H1 (cell line): ENCODE measurements at regions not wholly inside any gene's neighbourhood (a gene's known extent, or its start where the extent isn't known, plus 50 kb on each side); places are given as distances from the start of the nearest gene placed in this dataset.
"Not testable (repeated sequence)": the region's sequence is repeated elsewhere in the genome, so short reads cannot be mapped to it uniquely, and the experiment has no call there.

Experiments used
- CTCF ChIA-PET: fragments of 300-600 bp; sonication (Branson Sonifier 250); formaldehyde crosslinking; loops from one replicate; lab custom pipeline; 2021; ENCODE audit not compliant: partially characterized antibody; lab: Charles Lee
- POLR2A ChIA-PET: fragments of 300-600 bp; sonication (Branson Sonifier 250); formaldehyde crosslinking; loops from one replicate; lab custom pipeline; 2021; ENCODE audit warnings: inconsistent platforms; ENCODE audit not compliant: partially characterized antibody; lab: Charles Lee
- DNase-seq, 2 experiments: peaks; one replicate each; pipeline versions ENCODE4 v3.0.0 to v3.0.0-alpha.2; 2010 to 2022; ENCODE audit warnings: low spot score in 2 of 2, low read depth in 1 of 2, mixed read lengths in 1 of 2
- FAIRE-seq: peaks from 2 replicates; lab custom pipeline; 2011; peaks lifted over from hg19 to GRCh38; lab: Jason Lieb, UNC
- H2AFZ ChIP-seq: 2 replicates; pipeline ENCODE4 v1.8.1; 2012; ENCODE audit warnings: low read length, inconsistent platforms
- H2AK5ac ChIP-seq: 2 replicates; pipeline ENCODE4 v1.6.1; 2013; ENCODE audit warnings: low read depth, low read length
- H2BK120ac ChIP-seq: replicated peaks from 2 replicates; pipeline ENCODE3; 2013; ENCODE audit warnings: low read depth, low read length, inconsistent platforms
- H2BK12ac ChIP-seq: 2 replicates; pipeline ENCODE4 v1.6.1; 2013; ENCODE audit warnings: low read depth, low read length
- H2BK15ac ChIP-seq: 2 replicates; pipeline ENCODE4 v1.6.1; 2013; ENCODE audit warnings: low read length
- H2BK20ac ChIP-seq: 2 replicates; pipeline ENCODE4 v1.6.1; 2013; ENCODE audit warnings: low read length
- H2BK5ac ChIP-seq: 2 replicates; pipeline ENCODE4 v1.6.1; 2013; ENCODE audit warnings: low read depth, low read length
- H3K14ac ChIP-seq: 2 replicates; pipeline ENCODE4 v1.6.1; 2013; ENCODE audit warnings: inconsistent platforms; ENCODE audit not compliant: insufficient read length
- H3K18ac ChIP-seq: 2 replicates; pipeline ENCODE4 v1.6.1; 2013; ENCODE audit warnings: low read length; ENCODE audit errors: extremely low read depth
- H3K23ac ChIP-seq: 2 replicates; pipeline ENCODE4 v1.6.1; 2013; ENCODE audit warnings: inconsistent platforms; ENCODE audit not compliant: insufficient read length
- H3K23me2 ChIP-seq: 2 replicates; pipeline ENCODE4 v1.6.1; 2013; ENCODE audit warnings: low read depth, low read length
- H3K27ac ChIP-seq: 2 replicates; pipeline ENCODE4 v1.6.1; 2011; ENCODE audit warnings: low read depth, low read length, inconsistent platforms
- H3K27me3 ChIP-seq, 4 experiments: replicated peaks in 1 of 4; 1 replicate in 1 of 4; 2 replicates in 3 of 4; pipeline versions ENCODE4 v1.6.1 to v1.8.1; 2011 to 2013; ENCODE audit warnings: low read length in 3 of 4, mild to moderate bottlenecking in 3 of 4, inconsistent platforms in 2 of 4, mixed read lengths in 2 of 4, moderate library complexity in 1 of 4; ENCODE audit not compliant: control insufficient read depth in 3 of 4, insufficient read depth in 3 of 4; ENCODE audit errors: extremely low read depth in 1 of 4
- H3K36me3 ChIP-seq, 4 experiments: 2 replicates each; pipeline versions ENCODE4 v1.6.1 to v1.8.1; 2011 to 2013; ENCODE audit warnings: mild to moderate bottlenecking in 4 of 4, low read length in 3 of 4, moderate library complexity in 2 of 4, control low read depth in 1 of 4, inconsistent platforms in 1 of 4; ENCODE audit not compliant: insufficient read depth in 4 of 4, control insufficient read depth in 2 of 4
- H3K4ac ChIP-seq: replicated peaks from 2 replicates; pipeline ENCODE3; 2013; ENCODE audit warnings: low read length, low read depth, mixed read lengths, inconsistent platforms; ENCODE audit not compliant: insufficient read length
- H3K4me1 ChIP-seq, 4 experiments: replicated peaks in 1 of 4; 1 replicate in 1 of 4; 2 replicates in 3 of 4; pipeline versions ENCODE4 v1.6.1 to v1.8.1; 2011 to 2013; ENCODE audit warnings: low read length in 3 of 4, inconsistent platforms in 2 of 4, mixed read lengths in 1 of 4; ENCODE audit not compliant: insufficient read depth in 4 of 4, control insufficient read depth in 3 of 4
- H3K4me2 ChIP-seq, 2 experiments: 2 replicates each; pipeline versions ENCODE4 v1.6.1 to v1.8.1; 2011 to 2013; ENCODE audit warnings: low read depth in 2 of 2, low read length in 2 of 2, control low read depth in 1 of 2, inconsistent platforms in 1 of 2, mild to moderate bottlenecking in 1 of 2; ENCODE audit not compliant: insufficient read depth in 1 of 2
- H3K4me3 ChIP-seq, 4 experiments: fragments of 200-600, 300-600 bp in 1 of 4; sonication (generic), shearing (Covaris generic), sonication (Bioruptor Twin) in 1 of 4; 2 replicates each; pipeline versions ENCODE4 v1.5.1 to v1.8.1; 2011 to 2016; ENCODE audit warnings: low read length in 4 of 4, low read depth in 3 of 4, control low read depth in 2 of 4, inconsistent platforms in 2 of 4, mild to moderate bottlenecking in 2 of 4, mixed read lengths in 1 of 4, moderate library complexity in 1 of 4; ENCODE audit not compliant: insufficient read depth in 2 of 4; ENCODE audit errors: extremely low read depth in 1 of 4
- H3K56ac ChIP-seq: replicated peaks from 2 replicates; pipeline ENCODE3; 2013; ENCODE audit warnings: low read depth, mild to moderate bottlenecking, mixed read lengths, low read length, inconsistent platforms; ENCODE audit not compliant: insufficient read length
- H3K79me1 ChIP-seq: 2 replicates; pipeline ENCODE4 v1.6.1; 2013; ENCODE audit warnings: low read depth, low read length, control low read depth
- H3K79me2 ChIP-seq, 2 experiments: 2 replicates each; pipeline versions ENCODE4 v1.6.1 to v1.8.1; 2012 to 2013; ENCODE audit warnings: low read length in 2 of 2, mild to moderate bottlenecking in 2 of 2, inconsistent platforms in 1 of 2; ENCODE audit not compliant: insufficient read depth in 2 of 2, control insufficient read depth in 1 of 2
- H3K9ac ChIP-seq, 4 experiments: replicated peaks in 1 of 4; 1 replicate in 1 of 4; 2 replicates in 3 of 4; pipeline versions ENCODE4 v1.6.1 to v1.8.1; 2011 to 2013; ENCODE audit warnings: low read depth in 3 of 4, low read length in 3 of 4, control low read depth in 2 of 4, mild to moderate bottlenecking in 2 of 4, moderate library complexity in 2 of 4, inconsistent platforms in 1 of 4; ENCODE audit errors: extremely low read depth in 1 of 4
- H3K9me3 ChIP-seq, 2 experiments: 2 replicates each; pipeline versions ENCODE4 v1.6.1 to v1.8.1; 2012 to 2013; ENCODE audit warnings: mild to moderate bottlenecking in 2 of 2, moderate library complexity in 2 of 2, control low read depth in 1 of 2, inconsistent platforms in 1 of 2, low read depth in 1 of 2, low read length in 1 of 2, mixed read lengths in 1 of 2; ENCODE audit not compliant: insufficient read depth in 2 of 2
- H4K20me1 ChIP-seq, 2 experiments: replicated peaks in 1 of 2; 2 replicates each; pipeline versions ENCODE3 to v1.8.1; 2011 to 2013; ENCODE audit warnings: inconsistent platforms in 2 of 2, low read length in 2 of 2, mild to moderate bottlenecking in 1 of 2; ENCODE audit not compliant: insufficient read depth in 2 of 2, control insufficient read depth in 1 of 2
- H4K5ac ChIP-seq: 2 replicates; pipeline ENCODE4 v1.6.1; 2013; ENCODE audit warnings: low read length, low read depth, mixed read lengths, inconsistent platforms; ENCODE audit not compliant: insufficient read length
- H4K8ac ChIP-seq: 2 replicates; pipeline ENCODE4 v1.8.0; 2013; ENCODE audit warnings: mild to moderate bottlenecking, moderate library complexity, low read length, inconsistent platforms; ENCODE audit not compliant: insufficient read depth; ENCODE audit errors: extremely low read depth
- H4K91ac ChIP-seq: replicated peaks from 2 replicates; pipeline ENCODE3; 2013; ENCODE audit warnings: low read length, mixed read lengths, inconsistent platforms; ENCODE audit not compliant: insufficient read length
- WGBS, 2 experiments: shearing (Covaris generic) in 1 of 2; methylation state at CpG; one replicate each; pipeline versions ENCODE4 v1.1.6 to v1.1.7; 2013 to 2015; ENCODE audit warnings: low lambda C conversion rate in 2 of 2, mixed read lengths in 2 of 2, inconsistent platforms in 1 of 2, low coverage in 1 of 2, missing lambda C conversion rate in 1 of 2; ENCODE audit not compliant: insufficient replicate concordance in 2 of 2, insufficient coverage in 1 of 2, insufficient read length in 1 of 2; ENCODE audit errors: extremely low coverage in 1 of 2, missing lambda C conversion rate in 1 of 2; 5-methylcytosine and 5-hydroxymethylcytosine counted together

DNA sequence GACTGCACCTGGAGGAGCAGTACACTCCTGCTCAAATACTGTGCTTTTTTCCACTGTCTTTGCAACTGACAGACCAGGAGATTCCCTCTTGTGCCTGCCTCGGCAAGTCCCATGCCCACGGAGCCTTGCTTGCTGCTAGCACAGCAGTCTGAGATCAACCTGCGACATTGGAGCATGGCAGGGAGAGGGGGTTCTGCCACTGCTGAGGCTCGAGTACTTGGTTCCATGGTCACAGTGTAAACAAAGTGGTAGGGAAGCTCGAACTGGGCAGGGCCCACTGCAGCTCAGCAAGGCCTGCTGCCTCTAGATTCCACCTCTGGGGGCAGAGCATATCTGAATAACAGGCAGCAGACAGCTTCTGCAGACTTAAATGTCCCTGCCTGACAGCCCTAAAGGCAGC is 63.6 kb downstream of the NBPF8 start:
- H2AFZ ChIP-seq, H2BK12ac ChIP-seq, H3K9me3 ChIP-seq, H3K23me2 ChIP-seq, H2AK5ac ChIP-seq, H2BK15ac ChIP-seq, H3K79me1 ChIP-seq, POLR2A ChIA-PET, H3K9ac ChIP-seq, H4K5ac ChIP-seq, H3K4me1 ChIP-seq, H3K4ac ChIP-seq, H3K79me2 ChIP-seq, H3K27me3 ChIP-seq, H4K91ac ChIP-seq, DNase-seq, CTCF ChIA-PET, H3K14ac ChIP-seq, H3K23ac ChIP-seq, H2BK20ac ChIP-seq, H3K4me3 ChIP-seq, H3K27ac ChIP-seq, H4K8ac ChIP-seq, H2BK120ac ChIP-seq, H2BK5ac ChIP-seq, H3K18ac ChIP-seq, FAIRE-seq, H3K4me2 ChIP-seq, H3K56ac ChIP-seq, H4K20me1 ChIP-seq, H3K36me3 ChIP-seq: not testable (repeated sequence)
- WGBS, 2 experiments: no CpG with 5 or more reads among the region's 5 CpGs

DNA sequence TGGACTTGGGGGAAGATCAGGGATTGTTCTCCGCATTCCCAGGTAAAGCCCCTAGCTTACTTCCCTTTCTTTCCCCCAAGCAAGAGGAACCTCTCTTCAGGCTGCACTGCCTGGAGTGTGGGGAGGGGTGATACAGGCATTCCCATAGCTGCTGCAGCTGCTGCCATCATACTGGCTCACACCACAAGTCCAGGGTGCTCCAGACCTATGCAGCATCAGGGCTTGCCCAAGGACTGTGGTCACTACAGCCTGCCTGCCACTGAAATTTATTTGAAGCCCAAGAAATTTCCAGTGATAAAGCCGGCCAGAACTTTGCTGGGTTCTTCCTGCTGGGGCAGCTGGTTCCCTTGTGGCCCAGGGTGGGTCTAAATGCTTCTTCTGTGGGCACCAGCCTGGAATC is 72.7 kb downstream of the NBPF8 start:
- H3K4me3 ChIP-seq, H3K4me2 ChIP-seq, H3K36me3 ChIP-seq, H2BK15ac ChIP-seq, H2BK5ac ChIP-seq, H2BK20ac ChIP-seq, H4K20me1 ChIP-seq, H3K9me3 ChIP-seq, FAIRE-seq, H3K23me2 ChIP-seq, H3K56ac ChIP-seq, H3K27ac ChIP-seq, H3K27me3 ChIP-seq, H2BK120ac ChIP-seq, H3K4me1 ChIP-seq, H3K23ac ChIP-seq, CTCF ChIA-PET, H3K4ac ChIP-seq, H3K79me1 ChIP-seq, H2AFZ ChIP-seq, POLR2A ChIA-PET, H3K14ac ChIP-seq, H4K5ac ChIP-seq, H2AK5ac ChIP-seq, H4K91ac ChIP-seq, DNase-seq, H4K8ac ChIP-seq, H3K18ac ChIP-seq, H3K79me2 ChIP-seq, H3K9ac ChIP-seq, H2BK12ac ChIP-seq: not testable (repeated sequence)
- no CpG with 5 or more reads among the region's 2 CpGs for WGBS, 2 experiments
